HG03060 (cell line): ENCODE measurements at regions not wholly inside any gene's neighbourhood (a gene's known extent, or its start where the extent isn't known, plus 50 kb on each side); places are given as distances from the start of the nearest gene placed in this dataset.

Experiments used
- ATAC-seq: cut with Tn5 transposase; IDR thresholded peaks from one replicate; pipeline ENCODE4 v1.9.1; 2021; ENCODE audit warnings: low read depth, moderate number of reproducible peaks; ENCODE audit not compliant: unreplicated experiment

GRCh38 chr3:106157411-106157810 is 288.6 kb upstream of the CBLB start:
- no peak for ATAC-seq

DNA sequence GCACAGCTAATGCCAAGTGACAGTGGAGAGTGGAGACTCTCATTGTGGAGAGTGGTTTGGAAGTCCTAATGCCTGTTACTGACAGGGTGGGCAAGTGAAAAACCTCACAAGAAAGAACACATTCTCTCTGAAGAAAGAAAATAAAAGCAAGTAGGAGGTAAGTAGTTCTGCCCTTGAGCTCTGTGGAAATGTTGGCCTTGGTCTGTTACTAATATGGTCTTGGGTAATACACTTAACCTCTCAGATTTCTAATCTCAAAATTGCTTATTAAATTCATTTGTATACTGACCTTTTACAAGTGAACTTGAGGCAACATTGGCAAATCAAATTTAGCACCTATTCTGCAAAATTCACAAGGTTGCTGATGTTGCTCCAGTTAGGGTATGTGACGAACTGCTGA is 291.6 kb upstream of the CBLB start:
- no peak for ATAC-seq

DNA sequence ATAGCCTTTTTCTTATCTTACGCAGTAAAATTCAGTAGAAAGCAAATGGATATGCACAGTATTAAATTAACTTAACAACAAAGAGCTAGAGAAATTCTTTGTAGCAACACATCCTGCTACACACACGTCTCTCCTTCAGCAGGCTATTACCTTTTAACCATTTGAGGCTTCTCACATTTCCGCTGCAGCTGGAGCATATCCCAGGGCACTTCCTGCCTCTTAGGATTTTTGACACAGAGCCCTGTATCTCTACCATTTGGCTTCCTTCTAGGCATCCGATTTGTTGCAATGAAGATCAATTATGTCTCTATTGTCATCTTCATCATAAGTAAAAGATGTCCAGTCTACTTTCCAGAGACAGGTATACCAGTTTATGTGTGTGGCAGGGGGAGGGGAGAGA is 292.4 kb upstream of the CBLB start:
- no peak for ATAC-seq

DNA sequence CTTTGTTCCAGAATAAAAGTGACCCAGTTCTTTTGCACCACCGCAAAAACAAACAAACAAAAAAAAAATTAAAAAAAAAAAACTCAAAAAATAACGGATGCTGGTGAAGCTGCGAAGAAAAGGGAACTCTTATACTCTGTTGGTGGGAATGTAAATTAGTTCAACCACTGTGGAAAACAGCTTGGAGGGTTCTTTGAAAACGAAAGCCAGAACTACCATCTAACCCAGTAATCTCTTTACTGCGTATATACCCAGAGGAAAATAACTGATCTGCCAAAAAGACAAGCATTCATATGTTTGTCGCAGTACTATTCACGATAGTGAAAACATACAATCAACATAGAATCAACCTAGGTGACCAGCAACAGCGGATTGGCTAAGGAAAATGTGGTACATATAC is 298.9 kb upstream of the CBLB start:
- no peak for ATAC-seq

- no peak for ATAC-seq
Observed at GRCh38 chr3:106168962-106169750, 300.3 kb upstream of the CBLB start.

DNA sequence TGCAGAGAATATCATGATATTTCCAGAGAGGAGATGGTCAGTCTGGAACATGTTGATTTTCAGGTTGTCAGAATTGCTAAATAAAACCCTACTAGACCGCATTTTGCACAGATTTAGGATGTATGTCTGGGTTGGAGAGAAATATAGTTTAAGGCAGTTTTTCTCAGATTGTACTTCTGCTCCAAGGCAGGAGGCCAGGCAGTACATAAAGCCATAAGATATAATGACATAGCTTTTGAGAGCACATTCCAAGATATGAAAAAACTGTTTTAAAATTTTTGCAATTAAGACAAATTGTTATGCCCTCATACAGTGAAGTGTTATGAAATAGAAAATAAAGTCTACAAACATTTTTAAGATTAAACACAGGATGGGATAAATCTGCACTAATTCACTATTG is 301.8 kb upstream of the CBLB start:
- no peak for ATAC-seq

DNA sequence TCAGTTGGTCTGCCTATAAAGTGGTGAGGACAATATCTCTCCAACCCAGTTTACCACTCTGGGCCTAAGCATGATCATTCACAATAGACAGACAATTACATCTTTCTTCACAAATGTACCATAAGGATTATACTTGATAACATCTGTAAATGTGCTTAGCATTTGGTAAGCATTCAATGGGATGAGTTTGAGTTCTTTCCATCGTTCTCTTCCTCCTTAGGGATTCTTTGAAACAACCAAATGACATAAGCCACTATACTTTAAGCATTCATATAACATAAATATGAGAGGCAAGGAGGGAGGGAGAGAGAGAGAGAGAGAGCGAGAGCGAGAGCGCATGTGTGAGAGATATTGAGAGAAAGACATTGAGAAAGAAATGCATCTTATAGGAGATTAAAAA is 303.3 kb upstream of the CBLB start:
- ATAC-seq, result no peak

- peak; percentile 59 for ATAC-seq
Observed at GRCh38 chr3:106172780-106173179, 304.0 kb upstream of the CBLB start.

DNA sequence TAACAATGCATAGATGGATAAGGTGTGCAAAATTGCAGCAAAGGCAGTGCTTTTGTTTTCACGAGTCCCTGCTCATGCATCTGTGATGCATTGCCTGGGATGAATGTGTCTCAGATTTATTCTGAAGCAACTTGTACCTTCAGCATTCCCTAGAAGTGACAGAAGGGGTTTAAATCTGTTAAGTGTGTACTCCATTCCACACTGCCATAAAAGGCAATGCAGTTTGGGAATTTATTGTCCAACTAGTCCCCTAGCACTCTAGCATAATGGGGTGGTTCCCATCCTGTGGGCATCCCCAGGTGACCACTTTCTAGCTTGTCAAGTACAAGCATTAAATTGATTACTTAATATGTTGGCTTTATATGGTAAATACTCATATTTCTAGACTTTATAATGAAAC is 306.5 kb upstream of the CBLB start:
- no peak for ATAC-seq

- ATAC-seq, result peak; percentile 82
Observed at GRCh38 chr3:106176734-106177133, 307.9 kb upstream of the CBLB start.

DNA sequence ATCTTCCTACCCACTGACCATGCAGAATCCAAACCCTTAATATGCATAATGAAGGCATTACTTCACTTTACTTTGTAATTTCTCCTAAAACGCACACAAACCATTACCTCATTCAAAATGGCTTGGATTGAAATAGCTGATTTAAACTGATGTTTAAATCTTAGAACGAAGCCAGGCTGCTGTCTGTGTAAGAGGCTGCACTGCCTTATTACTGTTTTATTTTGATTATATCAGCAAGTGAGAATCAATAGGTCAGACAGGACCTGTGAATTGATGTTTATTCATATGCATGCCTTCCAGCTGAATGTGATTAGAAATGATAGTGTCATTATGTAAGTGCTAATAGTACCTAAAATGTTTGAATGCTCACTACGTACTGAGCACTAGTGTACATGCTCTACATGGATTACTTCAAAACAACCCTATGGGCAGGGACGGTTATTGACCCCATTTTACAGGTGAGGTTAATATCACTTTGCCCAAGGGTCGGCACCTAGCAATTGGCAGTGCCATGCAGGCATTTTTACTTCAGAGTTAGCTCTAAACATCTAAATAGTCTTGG is 314.2 kb upstream of the CBLB start:
- ATAC-seq, result no peak

DNA sequence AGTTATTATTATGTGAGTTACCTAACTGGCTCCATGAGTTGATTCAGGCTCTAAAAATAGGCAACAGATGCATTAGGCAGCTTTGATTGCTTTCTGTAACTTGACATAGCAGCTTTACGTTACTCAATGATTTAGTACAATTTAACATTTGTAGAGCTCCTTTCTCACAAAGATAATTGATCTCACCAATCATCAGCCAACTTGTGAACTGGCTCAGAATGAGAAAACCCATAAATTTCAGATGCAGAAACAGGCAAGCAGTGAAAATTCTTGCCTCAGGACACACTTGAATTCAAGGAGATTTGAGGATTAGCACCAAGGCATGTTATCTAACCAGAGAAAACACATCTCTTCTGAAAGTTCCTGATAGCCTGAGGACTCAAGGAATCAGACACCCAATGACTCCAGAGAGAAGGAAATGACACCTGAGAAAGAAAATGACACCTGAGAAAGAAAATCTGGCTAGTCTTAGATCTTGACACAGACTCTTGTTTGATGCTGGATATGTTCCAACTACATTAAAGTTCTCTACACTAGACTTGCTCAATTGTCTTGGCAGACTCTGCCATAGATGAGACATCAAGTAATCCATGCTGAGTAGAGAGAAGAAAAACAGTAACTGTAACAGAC is 315.1 kb upstream of the CBLB start:
- no peak for ATAC-seq

- ATAC-seq, result peak; percentile 90
Observed at GRCh38 chr3:106184540-106185457, 316.0 kb upstream of the CBLB start.

DNA sequence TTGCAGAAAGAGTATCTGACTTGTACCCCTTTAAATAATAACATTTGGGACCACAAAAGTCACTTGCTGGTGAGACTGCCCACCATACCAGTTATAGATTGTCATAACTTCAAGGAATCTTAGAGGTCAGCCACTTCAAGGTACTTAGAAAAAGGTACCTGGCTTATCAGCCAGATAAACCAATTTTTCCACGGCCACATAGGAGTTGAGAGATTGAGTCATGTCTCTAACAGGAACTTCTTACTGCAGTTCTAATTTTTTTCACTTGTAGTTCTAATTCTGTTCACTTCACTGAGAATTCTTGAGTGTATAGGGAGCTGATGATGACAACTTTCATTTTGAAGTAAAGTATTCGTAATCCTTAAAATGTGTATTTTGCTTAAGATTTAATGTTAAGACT is 317.1 kb upstream of the CBLB start:
- no peak for ATAC-seq

GRCh38 chr3:106190296-106190695 is 321.5 kb upstream of the CBLB start:
- ATAC-seq, result no peak

GRCh38 chr3:106191211-106191610 is 322.4 kb upstream of the CBLB start:
- ATAC-seq, result no peak

GRCh38 chr3:106191913-106192312 is 323.1 kb upstream of the CBLB start:
- no peak for ATAC-seq

DNA sequence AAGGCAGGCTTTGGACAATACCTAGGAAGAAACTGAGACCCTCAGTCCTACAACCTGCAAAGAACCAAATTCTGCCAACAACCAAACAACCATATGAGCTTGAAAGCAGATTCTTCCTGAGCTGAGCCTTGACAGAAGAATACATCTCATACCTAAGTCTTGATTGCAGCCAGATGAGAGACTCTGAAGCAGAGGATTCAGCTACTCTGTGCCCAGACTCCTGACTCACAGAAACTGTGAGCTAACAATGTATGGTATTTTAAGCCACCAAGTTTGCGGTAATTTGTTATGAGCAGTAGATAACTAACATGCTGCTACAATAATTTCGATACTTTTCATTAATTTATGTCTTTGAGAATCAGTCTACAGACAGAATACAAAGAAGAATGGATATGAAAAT is 325.1 kb upstream of the CBLB start:
- ATAC-seq, result no peak

GRCh38 chr3:106194726-106195125 is 325.9 kb upstream of the CBLB start:
- no peak for ATAC-seq

DNA sequence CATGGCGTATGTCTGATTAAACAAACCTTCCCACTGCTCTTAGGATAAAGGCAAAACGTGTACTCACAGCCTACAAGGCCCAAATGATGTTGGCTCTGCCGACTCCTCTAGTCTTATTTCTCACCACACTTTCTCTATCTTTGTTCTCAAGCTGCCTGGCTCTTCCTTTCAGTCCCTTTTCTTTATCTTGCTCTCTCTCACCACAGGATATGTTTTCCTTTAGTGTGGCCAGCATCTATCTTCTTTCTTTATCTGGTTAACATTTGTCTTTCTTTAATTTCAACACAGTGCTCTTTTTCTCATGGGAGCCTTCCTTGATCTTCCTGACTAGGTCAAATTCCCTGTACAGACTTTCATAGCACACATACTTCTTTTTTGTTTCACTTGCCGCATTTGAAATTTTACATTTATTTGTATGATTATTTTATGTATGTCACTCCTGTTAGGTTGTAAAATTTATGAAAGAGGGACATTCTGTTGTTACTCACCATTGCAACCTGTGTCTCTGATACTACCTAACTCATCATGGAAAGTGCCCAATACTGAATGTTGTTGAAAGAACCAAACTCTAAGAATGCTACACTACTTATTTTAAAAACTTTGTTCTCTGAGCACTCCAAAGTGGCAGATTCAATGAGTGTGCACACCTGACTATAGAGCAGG is 328.9 kb upstream of the CBLB start:
- no peak for ATAC-seq
